NCI-H1930 (cell line): ENCODE measurements at regions not wholly inside any gene's neighbourhood (a gene's known extent, or its start where the extent isn't known, plus 50 kb on each side); places are given as distances from the start of the nearest gene placed in this dataset.

Experiments
- DNase-seq, 2 experiments: peaks; one replicate each; lab custom pipeline; 2025; lab: John Stamatoyannopoulos, UW

GRCh38 chr3:162130582-162130981, 634.0 kb downstream of the OTOL1 start:
- no peak for DNase-seq

GRCh38 chr3:162132981-162133380, 636.4 kb downstream of the OTOL1 start:
- no peak for DNase-seq

GRCh38 chr3:162134571-162134970, 638.0 kb downstream of the OTOL1 start:
- DNase-seq, result no peak

GRCh38 chr3:162136136-162136535, 639.5 kb downstream of the OTOL1 start:
- no peak for DNase-seq

GRCh38 chr3:162138509-162138908, 641.9 kb downstream of the OTOL1 start:
- DNase-seq, result no peak

GRCh38 chr3:162139841-162140240, 643.2 kb downstream of the OTOL1 start:
- DNase-seq, result no peak

GRCh38 chr3:162141272-162141791, 644.7 kb downstream of the OTOL1 start:
- DNase-seq, result no peak

GRCh38 chr3:162142511-162142910, 645.9 kb downstream of the OTOL1 start:
- DNase-seq, result no peak

GRCh38 chr3:162143180-162143579, 646.6 kb downstream of the OTOL1 start:
- no peak for DNase-seq

- DNase-seq, result no peak
These were observed 651.4 kb downstream of the OTOL1 start for GRCh38 chr3:162147996-162148395.

GRCh38 chr3:162150790-162151189, 654.2 kb downstream of the OTOL1 start:
- DNase-seq, result no peak

GRCh38 chr3:162152636-162153035, 656.0 kb downstream of the OTOL1 start:
- no peak for DNase-seq

GRCh38 chr3:162161595-162161994, 665.0 kb downstream of the OTOL1 start:
- no peak for DNase-seq

GRCh38 chr3:162165346-162165745, 668.7 kb downstream of the OTOL1 start:
- DNase-seq, result no peak

- no peak for DNase-seq
These were observed 669.9 kb downstream of the OTOL1 start for GRCh38 chr3:162166543-162166942.

- no peak for DNase-seq
These were observed 672.1 kb downstream of the OTOL1 start for GRCh38 chr3:162168715-162169114.

- DNase-seq, result no peak
These were observed 674.0 kb downstream of the OTOL1 start for GRCh38 chr3:162170581-162170980.

GRCh38 chr3:162171970-162172369, 675.4 kb downstream of the OTOL1 start:
- no peak for DNase-seq

GRCh38 chr3:162175145-162175544, 678.5 kb downstream of the OTOL1 start:
- DNase-seq, result no peak

GRCh38 chr3:162175878-162176277, 679.3 kb downstream of the OTOL1 start:
- no peak for DNase-seq

- DNase-seq, result no peak
These were observed 686.8 kb downstream of the OTOL1 start for GRCh38 chr3:162183440-162183839.

GRCh38 chr3:162192340-162193029, 695.9 kb downstream of the OTOL1 start:
- DNase-seq, result no peak

GRCh38 chr3:162193148-162194095, 696.8 kb downstream of the OTOL1 start:
- DNase-seq, result no peak
